ENCODE measurements at regions not wholly inside any gene's neighbourhood (a gene's known extent, or its start where the extent isn't known, plus 50 kb on each side); places are given as distances from the start of the nearest gene placed in this dataset.

- Histone ChIP-seq H4K8ac (replicated peaks; ENCODE audit: insufficient read length, low read depth, low read length) (no peak overlapping the region), H4K20me1 (ENCODE audit: control insufficient read depth, insufficient read depth, insufficient read length) (peaks cover 2% of the 10 kb centered on the region), H3K9ac (ENCODE audit: extremely low read depth, insufficient read length, low read length) (no peak overlapping the region), H3K56ac (ENCODE audit: insufficient read length, low read depth, low read length) (no peak overlapping the region), H3K4me1 (ENCODE audit: insufficient read depth, low read length) (no peaks in the 10 kb centered on the region), H2BK15ac (ENCODE audit: low read depth, low read length) (no peak overlapping the region), H3K18ac (ENCODE audit: insufficient read length, low read depth, low read length) (no peak overlapping the region), H3K27ac (ENCODE audit: insufficient read length, low read depth, low read length) (no peak overlapping the region), H4K91ac (ENCODE audit: insufficient read length, low read depth, low read length) (no peak overlapping the region), H2AFZ (ENCODE audit: low read length) (no peak overlapping the region), H3K79me1 (ENCODE audit: insufficient read depth, low read depth, low read length, poor library complexity, severe bottlenecking) (no peaks in the 10 kb centered on the region), H2AK5ac (ENCODE audit: insufficient read length, low read length) (no peak overlapping the region), H3K27me3 (ENCODE audit: insufficient read depth, low read length) (no peaks in the 10 kb centered on the region), H3K23ac (ENCODE audit: insufficient read length, low read depth, low read length) (no peak overlapping the region), H3K9me3 (ENCODE audit: control insufficient read depth, low read depth, low read length) (no peaks in the 10 kb centered on the region), H3K79me2 (ENCODE audit: insufficient read depth, low read length) (no peaks in the 10 kb centered on the region), H2BK20ac (ENCODE audit: low read depth, low read length, poor library complexity, severe bottlenecking) (no peak overlapping the region), H3K4me2 (ENCODE audit: insufficient read depth, insufficient read length, low read length) (no peak overlapping the region), H3T11ph (ENCODE audit: low read length) (no peak overlapping the region), H4K5ac (ENCODE audit: insufficient read length, low read depth, low read length) (no peak overlapping the region), H2BK120ac (ENCODE audit: low read depth, low read length, poor library complexity, severe bottlenecking) (no peak overlapping the region), H2BK12ac (ENCODE audit: insufficient read length, low read depth, low read length) (no peak overlapping the region), H3K14ac (ENCODE audit: insufficient read depth, low read length) (no peak overlapping the region), H3K23me2 (ENCODE audit: insufficient read length, low read depth, low read length, poor library complexity, severe bottlenecking) (no peaks in the 10 kb centered on the region), H3K4ac (ENCODE audit: low read depth, low read length) (no peak overlapping the region), H2BK5ac (ENCODE audit: insufficient read length, low read length) (no peak overlapping the region)
- Mint-ChIP-seq H3K27me3 (ENCODE audit: low read depth) (peaks cover 18% of the 10 kb centered on the region), H3K4me3 (no peak overlapping the region), H3K36me3 (ENCODE audit: insufficient read depth in 1 of 3, low read depth in 3 of 3) (no peaks in the 10 kb centered on the region), H3K9me3 (peaks cover 4 to 9% of the 10 kb centered on the region in 2 experiments; a peak in 3 of 5 replicates), H3K4me1 (no peaks in the 10 kb centered on the region), H3K27ac (no peak overlapping the region)
- whole genome bisulfite sequencing (ENCODE audit: extremely low coverage, insufficient read length, low lambda C conversion rate) = no CpG with 5 or more reads among the region's 17 CpGs
- DNase-seq = peak; percentile 34
- no peak for TF ChIP-seq CTCF (conservative IDR thresholded peaks at IDR 0.05)
These were observed 53.0 kb upstream of the PCSK6 start for GRCh38 chr15:101542306-101543025.

Data from H9 (cell line).